ENCODE measurements at regions not wholly inside any gene's neighbourhood (a gene's known extent, or its start where the extent isn't known, plus 50 kb on each side); places are given as distances from the start of the nearest gene placed in this dataset.
A peak's percentile ranks its signal among the peaks of the same experiment; 100 is the strongest.

GRCh38 chr18:59820663-59821062, 79.1 kb upstream of the PMAIP1 start:
- Histone ChIP-seq H3K4me3 (ENCODE audit: low read length in 2 of 2) (no peak overlapping the region), H3K36me3 (ENCODE audit: insufficient read depth, low read length) (no peaks in the 10 kb centered on the region), H3K4me1 (ENCODE audit: insufficient read depth, low read length) (no peaks in the 10 kb centered on the region), H3K27ac (ENCODE audit: low read depth, low read length) (no peak overlapping the region), H3K9me3 (ENCODE audit: control insufficient read depth in 1 of 2, low read length in 2 of 2) (no peaks in the 10 kb centered on the region), H3K27me3 (ENCODE audit: insufficient read depth, low read length) (no peaks in the 10 kb centered on the region)
- H3K9me3 Mint-ChIP-seq = peaks cover 0 to 4% (median 0%) of the 10 kb centered on the region in 8 donors
- H3K4me3 Mint-ChIP-seq = no peak overlapping the region
- POLR2A ChIA-PET (ENCODE audit: partially characterized antibody) = no interaction called here
- DNase-seq = no peak
- peaks cover 7 to 13% of the 10 kb centered on the region in 2 donors for H3K27me3 Mint-ChIP-seq
- peaks cover 0 to 1% (median 0%) of the 10 kb centered on the region in 4 donors for H3K4me1 Mint-ChIP-seq
- H3K27ac Mint-ChIP-seq = no peak overlapping the region
- CTCF ChIA-PET (ENCODE audit: partially characterized antibody) = no interaction called here
- intact Hi-C loops (cut with micrococcal nuclease) = loop anchor here (5.0 kb wide), 1 partner anchor 513 kb away; no protein-coding TSS in a partner anchor
- no peaks in the 10 kb centered on the region for H3K36me3 Mint-ChIP-seq

- intact Hi-C loops (cut with micrococcal nuclease) = no loop called here
Measured at GRCh38 chr18:59818769-59819168, 81.0 kb upstream of the PMAIP1 start.

GRCh38 chr18:59814891-59815290, 84.9 kb upstream of the PMAIP1 start:
- Mint-ChIP-seq H3K27ac (no peak overlapping the region), H3K9me3 (peaks cover 0 to 2% (median 0%) of the 10 kb centered on the region in 8 donors), H3K4me1 (peaks cover 0 to 1% (median 0%) of the 10 kb centered on the region in 4 donors), H3K36me3 (no peaks in the 10 kb centered on the region), H3K27me3 (peaks cover 10 to 22% of the 10 kb centered on the region in 2 donors), H3K4me3 (no peak overlapping the region)
- intact Hi-C loops (cut with micrococcal nuclease) = no loop called here
- Histone ChIP-seq H3K27ac (ENCODE audit: low read depth, low read length) (no peak overlapping the region), H3K4me1 (ENCODE audit: insufficient read depth, low read length) (no peaks in the 10 kb centered on the region), H3K9me3 (ENCODE audit: control insufficient read depth in 1 of 2, low read length in 2 of 2) (no peaks in the 10 kb centered on the region), H3K27me3 (ENCODE audit: insufficient read depth, low read length) (no peaks in the 10 kb centered on the region), H3K36me3 (ENCODE audit: insufficient read depth, low read length) (no peaks in the 10 kb centered on the region), H3K4me3 (ENCODE audit: low read length in 2 of 2) (no peak overlapping the region)
- CTCF ChIA-PET (ENCODE audit: partially characterized antibody) = no interaction called here
- DNase-seq = no peak
- POLR2A ChIA-PET (ENCODE audit: partially characterized antibody) = no interaction called here

More at GRCh38 chr18:59818769-59819168, 81.0 kb upstream of the PMAIP1 start:
- Mint-ChIP-seq H3K27me3 (peaks cover 8 to 16% of the 10 kb centered on the region in 2 donors), H3K27ac (no peak overlapping the region), H3K4me3 (no peak overlapping the region), H3K9me3 (peaks cover 0 to 4% (median 0%) of the 10 kb centered on the region in 8 donors), H3K4me1 (peaks cover 0 to 1% (median 0%) of the 10 kb centered on the region in 4 donors), H3K36me3 (no peaks in the 10 kb centered on the region)
- DNase-seq = no peak
- Histone ChIP-seq H3K27me3 (ENCODE audit: insufficient read depth, low read length) (no peaks in the 10 kb centered on the region), H3K27ac (ENCODE audit: low read depth, low read length) (no peak overlapping the region), H3K4me1 (ENCODE audit: insufficient read depth, low read length) (no peaks in the 10 kb centered on the region), H3K4me3 (ENCODE audit: low read length in 2 of 2) (no peak overlapping the region), H3K9me3 (ENCODE audit: control insufficient read depth in 1 of 2, low read length in 2 of 2) (no peaks in the 10 kb centered on the region), H3K36me3 (ENCODE audit: insufficient read depth, low read length) (no peaks in the 10 kb centered on the region)
- ChIA-PET POLR2A (ENCODE audit: partially characterized antibody) (no interaction called here), CTCF (ENCODE audit: partially characterized antibody) (no interaction called here)

GRCh38 chr18:59813942-59814341, 85.9 kb upstream of the PMAIP1 start:
- ChIA-PET POLR2A (ENCODE audit: partially characterized antibody) (no interaction called here), CTCF (ENCODE audit: partially characterized antibody) (no interaction called here)
- Mint-ChIP-seq H3K9me3 (peaks cover 0 to 2% (median 0%) of the 10 kb centered on the region in 8 donors), H3K27me3 (peaks cover 12 to 23% of the 10 kb centered on the region in 2 donors), H3K36me3 (no peaks in the 10 kb centered on the region), H3K4me3 (no peak overlapping the region), H3K27ac (peak overlapping the region in 1 of 7 donors; percentile 32), H3K4me1 (peaks cover 0 to under 1% (median 0%) of the 10 kb centered on the region in 4 donors)
- intact Hi-C loops (cut with micrococcal nuclease) = no loop called here
- DNase-seq = no peak
- H3K9me3 ChIP-seq (ENCODE audit: control insufficient read depth in 1 of 2, low read length in 2 of 2) = no peaks in the 10 kb centered on the region
- no peaks in the 10 kb centered on the region for H3K27me3 ChIP-seq (ENCODE audit: insufficient read depth, low read length)
- H3K27ac ChIP-seq (ENCODE audit: low read depth, low read length) = no peak overlapping the region
- H3K4me3 ChIP-seq (ENCODE audit: low read length in 2 of 2) = no peak overlapping the region
- H3K36me3 ChIP-seq (ENCODE audit: insufficient read depth, low read length) = no peaks in the 10 kb centered on the region
- no peaks in the 10 kb centered on the region for H3K4me1 ChIP-seq (ENCODE audit: insufficient read depth, low read length)

GRCh38 chr18:59810735-59811520, 88.9 kb upstream of the PMAIP1 start:
- intact Hi-C loops (cut with micrococcal nuclease) = no loop called here
- H3K4me1 Mint-ChIP-seq = no peaks in the 10 kb centered on the region
- no peaks in the 10 kb centered on the region for H3K9me3 ChIP-seq (ENCODE audit: control insufficient read depth in 1 of 2, low read length in 2 of 2)
- peaks cover 9 to 20% of the 10 kb centered on the region in 2 donors for H3K27me3 Mint-ChIP-seq
- DNase-seq = no peak
- CTCF ChIA-PET (ENCODE audit: partially characterized antibody) = no interaction called here
- no peak overlapping the region for H3K27ac ChIP-seq (ENCODE audit: low read depth, low read length)
- H3K27ac Mint-ChIP-seq = no peak overlapping the region
- H3K4me1 ChIP-seq (ENCODE audit: insufficient read depth, low read length) = no peaks in the 10 kb centered on the region
- no peaks in the 10 kb centered on the region for H3K36me3 Mint-ChIP-seq
- no peaks in the 10 kb centered on the region for H3K27me3 ChIP-seq (ENCODE audit: insufficient read depth, low read length)
- H3K4me3 Mint-ChIP-seq = no peak overlapping the region
- H3K9me3 Mint-ChIP-seq = no peaks in the 10 kb centered on the region
- POLR2A ChIA-PET (ENCODE audit: partially characterized antibody) = no interaction called here
- H3K4me3 ChIP-seq (ENCODE audit: low read length in 2 of 2) = no peak overlapping the region
- no peaks in the 10 kb centered on the region for H3K36me3 ChIP-seq (ENCODE audit: insufficient read depth, low read length)

- no peaks in the 10 kb centered on the region for H3K9me3 Mint-ChIP-seq
- Histone ChIP-seq H3K27ac (ENCODE audit: low read depth, low read length) (no peak overlapping the region), H3K4me1 (ENCODE audit: insufficient read depth, low read length) (no peaks in the 10 kb centered on the region), H3K27me3 (ENCODE audit: insufficient read depth, low read length) (no peaks in the 10 kb centered on the region), H3K9me3 (ENCODE audit: control insufficient read depth in 1 of 2, low read length in 2 of 2) (no peaks in the 10 kb centered on the region), H3K4me3 (ENCODE audit: low read length in 2 of 2) (no peak overlapping the region), H3K36me3 (ENCODE audit: insufficient read depth, low read length) (no peaks in the 10 kb centered on the region)
- no peaks in the 10 kb centered on the region for H3K4me1 Mint-ChIP-seq
- no peak overlapping the region for H3K27ac Mint-ChIP-seq
- H3K4me3 Mint-ChIP-seq = no peak overlapping the region
- H3K27me3 Mint-ChIP-seq = peaks cover 8 to 19% of the 10 kb centered on the region in 2 donors
- ChIA-PET POLR2A (ENCODE audit: partially characterized antibody) (no interaction called here), CTCF (ENCODE audit: partially characterized antibody) (no interaction called here)
- intact Hi-C loops (cut with micrococcal nuclease) = no loop called here
- H3K36me3 Mint-ChIP-seq = no peaks in the 10 kb centered on the region
- no peak for DNase-seq
Measured at GRCh38 chr18:59810183-59810582, 89.6 kb upstream of the PMAIP1 start.

GRCh38 chr18:59802031-59802430, 97.8 kb upstream of the PMAIP1 start:
- Histone ChIP-seq H3K36me3 (ENCODE audit: insufficient read depth, low read length) (no peaks in the 10 kb centered on the region), H3K27ac (ENCODE audit: low read depth, low read length) (no peak overlapping the region), H3K4me1 (ENCODE audit: insufficient read depth, low read length) (peaks cover 6% of the 10 kb centered on the region), H3K27me3 (ENCODE audit: insufficient read depth, low read length) (no peaks in the 10 kb centered on the region), H3K4me3 (ENCODE audit: low read length in 2 of 2) (no peak overlapping the region), H3K9me3 (ENCODE audit: control insufficient read depth in 1 of 2, low read length in 2 of 2) (no peaks in the 10 kb centered on the region)
- CTCF ChIA-PET (ENCODE audit: partially characterized antibody) = no interaction called here
- DNase-seq = no peak
- Mint-ChIP-seq H3K9me3 (no peaks in the 10 kb centered on the region), H3K4me1 (peaks cover 0 to 4% (median 2%) of the 10 kb centered on the region in 4 donors), H3K4me3 (peak overlapping the region in 1 of 8 donors; percentile 19), H3K36me3 (no peaks in the 10 kb centered on the region), H3K27ac (no peak overlapping the region), H3K27me3 (peaks cover 0 to 3% of the 10 kb centered on the region in 2 donors)
- intact Hi-C loops (cut with micrococcal nuclease) = no loop called here
- POLR2A ChIA-PET (ENCODE audit: partially characterized antibody) = no interaction called here

Data from CD4-positive, alpha-beta memory T cell (primary cell).